ENCODE measurements at regions not wholly inside any gene's neighbourhood (a gene's known extent, or its start where the extent isn't known, plus 50 kb on each side); places are given as distances from the start of the nearest gene placed in this dataset.

DNA sequence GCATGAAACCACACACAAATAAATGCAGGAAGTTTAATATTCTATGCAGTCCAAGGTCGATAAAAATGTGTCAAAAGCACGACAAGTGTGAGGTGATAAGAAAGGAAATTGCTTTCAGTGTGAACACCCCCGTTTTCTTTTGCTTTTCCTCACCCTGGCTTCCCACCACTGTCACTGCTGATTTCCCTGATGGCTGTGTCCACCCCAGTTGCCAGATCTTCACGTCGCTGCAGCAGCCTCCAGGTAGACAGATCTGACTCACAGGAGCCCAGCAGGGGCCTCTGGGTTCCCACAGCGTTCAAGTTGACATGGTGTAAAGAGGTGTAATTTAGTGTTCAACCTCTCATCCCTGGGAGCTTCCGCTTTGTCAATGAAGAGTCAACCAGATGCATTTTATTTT lies 128.0 kb upstream of the TACR1 start:
- TF ChIP-seq, protein P1, sequence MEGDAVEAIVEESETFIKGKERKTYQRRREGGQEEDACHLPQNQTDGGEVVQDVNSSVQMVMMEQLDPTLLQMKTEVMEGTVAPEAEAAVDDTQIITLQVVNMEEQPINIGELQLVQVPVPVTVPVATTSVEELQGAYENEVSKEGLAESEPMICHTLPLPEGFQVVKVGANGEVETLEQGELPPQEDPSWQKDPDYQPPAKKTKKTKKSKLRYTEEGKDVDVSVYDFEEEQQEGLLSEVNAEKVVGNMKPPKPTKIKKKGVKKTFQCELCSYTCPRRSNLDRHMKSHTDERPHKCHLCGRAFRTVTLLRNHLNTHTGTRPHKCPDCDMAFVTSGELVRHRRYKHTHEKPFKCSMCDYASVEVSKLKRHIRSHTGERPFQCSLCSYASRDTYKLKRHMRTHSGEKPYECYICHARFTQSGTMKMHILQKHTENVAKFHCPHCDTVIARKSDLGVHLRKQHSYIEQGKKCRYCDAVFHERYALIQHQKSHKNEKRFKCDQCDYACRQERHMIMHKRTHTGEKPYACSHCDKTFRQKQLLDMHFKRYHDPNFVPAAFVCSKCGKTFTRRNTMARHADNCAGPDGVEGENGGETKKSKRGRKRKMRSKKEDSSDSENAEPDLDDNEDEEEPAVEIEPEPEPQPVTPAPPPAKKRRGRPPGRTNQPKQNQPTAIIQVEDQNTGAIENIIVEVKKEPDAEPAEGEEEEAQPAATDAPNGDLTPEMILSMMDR (IDR thresholded peaks at IDR 0.05 in 2 of 3, conservative IDR thresholded peaks at IDR 0.05 in 1 of 3; ENCODE audit: insufficient read depth in 2 of 3, low read depth in 1 of 3, low read length in 3 of 3), result no peak
- no peak for TF ChIP-seq HNRNPL (IDR thresholded peaks at IDR 0.05; ENCODE audit: low read depth, low read length)
- TF ChIP-seq GABPA (tag; conservative IDR thresholded peaks at IDR 0.05; ENCODE audit: low read depth), result no peak
- no peak for TF ChIP-seq ZNF639 (CRISPR knock-in tag; conservative IDR thresholded peaks at IDR 0.05 in 1 of 2, IDR thresholded peaks at IDR 0.05 in 1 of 2)
- no peak for TF ChIP-seq REST (IDR thresholded peaks at IDR 0.05; ENCODE audit: borderline replicate concordance)
- no peak for TF ChIP-seq REST (CRISPR knock-in tag; IDR thresholded peaks at IDR 0.05; ENCODE audit: low read depth)
- TF ChIP-seq E4F1 (CRISPR knock-in tag; IDR thresholded peaks at IDR 0.05; ENCODE audit: borderline replicate concordance), result no peak

All from K562 (cell line).